GM18511 (cell line): ENCODE measurements at regions not wholly inside any gene's neighbourhood (a gene's known extent, or its start where the extent isn't known, plus 50 kb on each side); places are given as distances from the start of the nearest gene placed in this dataset.
"Not testable (repeated sequence)": the region's sequence is repeated elsewhere in the genome, so short reads cannot be mapped to it uniquely, and the experiment has no call there.

Experiments
- ATAC-seq: cut with Tn5 transposase; IDR thresholded peaks from one replicate; pipeline ENCODE4 v1.9.1; 2021; ENCODE audit warnings: mild to moderate bottlenecking, moderate library complexity; ENCODE audit not compliant: unreplicated experiment

GRCh38 chr18:79595876-79596374 lies 83.7 kb upstream of the CTDP1 start:
- ATAC-seq, result no peak

GRCh38 chr18:79596446-79597175 lies 83.0 kb upstream of the CTDP1 start:
- ATAC-seq, result no peak

DNA sequence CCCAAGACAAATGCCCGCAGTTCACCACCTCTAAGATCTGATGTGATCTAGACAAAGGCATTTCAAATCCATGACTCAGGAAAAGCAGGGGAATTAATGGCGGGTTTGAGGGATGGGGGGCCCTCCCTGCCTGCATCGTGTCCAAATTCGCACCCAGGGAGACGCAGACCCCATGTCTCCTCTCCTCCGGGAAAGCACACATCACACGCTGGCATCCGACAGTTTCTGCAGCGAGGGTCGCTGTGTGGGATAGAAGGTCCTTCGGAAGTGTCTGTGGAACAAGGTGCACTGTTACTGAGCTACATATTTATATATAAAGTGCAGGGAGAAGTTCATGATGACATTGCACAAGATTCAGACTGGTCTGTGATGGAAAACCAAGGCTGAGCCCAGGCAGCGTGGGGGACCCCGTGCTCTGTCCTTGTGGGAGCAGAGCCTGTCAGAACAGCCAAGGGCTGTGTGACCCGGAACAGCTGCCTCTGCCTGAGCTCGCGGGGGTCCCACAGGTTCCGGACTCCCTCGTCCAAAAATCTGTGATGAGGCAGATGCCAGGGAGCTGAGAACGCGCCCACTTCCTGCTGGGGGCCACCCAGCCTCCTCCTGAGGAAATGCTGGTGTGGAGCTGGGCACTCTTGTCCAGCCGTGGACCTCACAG lies 82.3 kb upstream of the CTDP1 start:
- ATAC-seq, result no peak

DNA sequence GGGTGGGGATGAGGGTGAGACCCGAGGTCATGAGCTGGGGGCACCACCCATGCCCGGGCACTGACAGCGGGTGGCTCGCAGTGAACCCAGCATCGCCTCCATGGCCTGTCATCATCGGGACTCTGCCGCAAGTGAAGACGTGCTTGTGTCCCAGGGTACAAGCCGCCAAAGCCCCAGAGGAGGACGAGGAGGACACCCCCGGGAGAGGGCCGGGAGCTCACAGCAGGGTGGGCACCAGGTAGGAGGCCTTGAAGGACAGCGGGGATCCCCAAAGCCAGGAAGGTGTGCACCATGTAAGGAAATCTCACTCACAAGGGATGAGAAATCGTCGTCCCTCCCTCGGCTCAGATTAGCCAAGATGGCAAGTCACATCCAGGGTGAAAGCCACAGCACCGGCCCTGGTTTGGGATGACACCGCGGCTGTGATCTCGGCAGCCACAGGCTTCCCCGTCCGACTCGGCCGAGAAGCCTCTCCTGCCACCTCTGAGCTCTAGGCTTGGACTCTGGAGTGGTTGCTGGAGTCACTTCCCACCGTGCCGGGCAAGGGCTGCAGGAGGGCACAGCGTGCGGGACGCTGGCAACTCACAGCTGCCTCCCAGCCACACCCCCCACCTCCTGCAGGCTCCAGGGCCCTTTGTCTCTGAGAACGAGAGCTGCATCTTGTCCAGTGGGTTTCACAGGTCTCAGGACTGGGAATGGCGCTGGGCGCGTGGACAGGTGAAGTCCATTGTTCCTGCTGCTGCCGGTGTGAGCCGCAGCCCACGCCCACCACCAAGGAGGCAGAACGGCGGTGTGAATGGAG lies 81.6 kb upstream of the CTDP1 start:
- no peak for ATAC-seq

DNA sequence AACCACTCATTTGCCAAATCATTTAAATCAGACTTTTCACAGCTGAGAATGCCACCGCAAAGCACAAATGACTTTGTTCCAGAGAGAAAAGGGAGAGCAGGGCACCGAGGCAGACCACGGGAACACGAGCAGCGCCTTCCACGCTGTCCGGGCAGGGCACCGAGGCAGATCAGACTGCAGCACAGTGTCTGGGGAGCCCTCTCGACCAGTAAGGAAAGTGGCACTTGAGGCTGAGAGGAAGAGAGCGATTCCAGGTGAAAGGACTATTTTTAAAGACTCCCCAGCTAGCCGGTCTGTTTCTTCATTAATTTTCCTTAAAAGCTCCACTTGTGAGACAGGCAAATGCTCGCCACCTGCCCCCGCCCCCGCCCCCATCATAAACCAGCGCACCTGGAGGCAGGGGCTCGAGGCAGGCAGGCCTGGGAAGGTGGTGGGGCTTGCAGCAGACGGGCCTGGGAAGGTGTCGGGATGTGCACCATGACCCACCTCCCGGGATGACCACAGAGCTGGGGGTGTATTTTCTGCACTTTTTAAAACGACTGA lies 80.9 kb upstream of the CTDP1 start:
- ATAC-seq, result no peak

GRCh38 chr18:79599441-79599931 lies 80.1 kb upstream of the CTDP1 start:
- ATAC-seq, result no peak

DNA sequence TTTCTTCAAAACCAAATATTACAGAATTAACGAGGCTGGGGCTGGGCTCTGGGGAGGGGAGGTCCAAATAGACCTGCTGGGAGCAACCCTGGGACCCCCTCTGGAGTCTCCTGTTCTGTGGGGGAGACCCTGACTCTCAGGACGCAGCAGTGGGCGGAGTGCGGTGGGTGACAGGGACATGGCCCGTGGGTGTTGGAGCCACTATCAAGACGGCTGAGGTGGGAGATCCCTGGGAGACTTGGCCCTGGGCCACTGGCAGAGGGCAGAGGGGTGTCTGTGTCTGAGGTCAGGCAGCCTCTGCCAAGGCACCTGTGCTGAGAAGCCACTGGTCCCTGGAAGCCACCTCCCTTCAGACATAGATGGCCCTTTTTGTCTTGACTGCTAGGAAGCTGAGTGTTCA lies 79.5 kb upstream of the CTDP1 start:
- ATAC-seq, result no peak

DNA sequence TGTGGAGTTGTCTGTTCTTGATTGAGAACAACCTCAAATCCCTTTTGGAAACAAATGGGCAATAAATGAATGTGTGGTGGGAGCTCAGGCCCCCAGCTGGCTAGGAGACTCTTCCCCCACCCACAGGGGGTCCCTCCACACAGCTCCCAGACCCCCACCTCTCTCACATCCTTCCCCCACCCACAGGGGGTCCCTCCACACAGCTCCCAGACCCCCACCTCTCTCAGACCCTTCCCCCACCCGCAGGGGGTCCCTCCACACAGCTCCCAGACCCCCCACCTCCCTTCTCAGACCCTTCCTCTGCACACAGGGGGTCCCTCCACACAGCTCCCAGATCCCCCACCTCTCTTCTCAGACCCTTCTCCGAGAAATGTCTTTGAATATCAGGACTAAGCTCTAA lies 79.0 kb upstream of the CTDP1 start:
- no peak for ATAC-seq

- no peak for ATAC-seq
Observed at GRCh38 chr18:79601234-79601633, 78.4 kb upstream of the CTDP1 start.

GRCh38 chr18:79603321-79604204 lies 76.0 kb upstream of the CTDP1 start:
- ATAC-seq, result no peak

- no peak for ATAC-seq
Observed at GRCh38 chr18:79604205-79604912, 75.2 kb upstream of the CTDP1 start.

GRCh38 chr18:79604913-79605880 lies 74.4 kb upstream of the CTDP1 start:
- ATAC-seq, result no peak

DNA sequence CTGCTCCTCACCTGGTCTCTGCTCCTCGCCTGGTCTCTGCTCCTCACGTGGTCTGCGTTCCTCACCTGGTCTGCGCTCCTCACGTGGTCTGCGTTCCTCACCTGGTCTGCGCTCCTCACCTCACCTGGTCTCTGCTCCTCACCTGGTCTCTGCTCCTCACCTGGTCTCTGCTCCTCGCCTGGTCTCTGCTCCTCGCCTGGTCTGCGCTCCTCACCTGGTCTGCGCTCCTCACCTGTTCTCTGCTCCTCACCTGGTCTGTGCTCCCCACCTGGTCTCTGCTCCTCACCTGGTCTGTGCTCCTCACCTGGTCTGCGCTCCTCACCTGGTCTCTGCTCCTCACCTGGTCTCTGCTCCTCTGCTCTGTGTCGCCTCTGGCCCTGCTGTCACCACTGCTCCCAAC lies 73.5 kb upstream of the CTDP1 start:
- not testable (repeated sequence) for ATAC-seq

DNA sequence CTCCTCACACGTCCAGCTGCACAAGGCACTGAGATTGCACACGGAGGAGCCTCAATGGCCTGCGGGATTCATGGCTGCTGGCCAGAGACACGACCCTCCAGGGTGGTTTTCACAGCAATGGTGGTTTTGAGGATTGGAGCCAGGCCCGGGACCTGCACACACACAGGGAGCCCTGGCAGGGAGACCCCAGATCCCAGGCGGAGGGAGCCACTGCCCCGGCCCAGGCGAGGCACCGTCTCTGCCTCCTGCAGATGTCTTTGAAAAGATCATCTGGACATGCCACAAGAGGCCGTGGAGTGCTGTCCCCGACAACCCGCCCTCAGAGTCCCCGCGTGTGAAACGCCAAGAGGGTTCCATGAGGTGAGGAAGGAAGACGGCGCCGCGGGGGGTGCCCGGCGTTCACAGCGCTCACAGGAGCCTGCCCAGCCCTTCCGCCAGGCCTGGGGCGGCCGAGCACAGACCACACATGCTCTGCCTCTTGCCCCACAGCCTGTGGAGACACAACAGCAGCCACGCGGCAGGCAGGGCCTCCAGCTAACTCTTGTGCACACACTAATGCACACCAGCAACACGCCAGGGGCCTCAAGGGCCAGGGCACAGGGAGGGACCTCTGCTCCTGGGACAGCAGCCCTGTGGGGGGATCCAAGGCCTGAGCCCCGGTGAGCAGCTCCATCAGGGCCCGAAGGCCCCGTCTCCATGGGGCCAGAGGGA lies 72.8 kb upstream of the CTDP1 start:
- no peak for ATAC-seq

GRCh38 chr18:79607361-79607952 lies 72.1 kb upstream of the CTDP1 start:
- ATAC-seq, result no peak

DNA sequence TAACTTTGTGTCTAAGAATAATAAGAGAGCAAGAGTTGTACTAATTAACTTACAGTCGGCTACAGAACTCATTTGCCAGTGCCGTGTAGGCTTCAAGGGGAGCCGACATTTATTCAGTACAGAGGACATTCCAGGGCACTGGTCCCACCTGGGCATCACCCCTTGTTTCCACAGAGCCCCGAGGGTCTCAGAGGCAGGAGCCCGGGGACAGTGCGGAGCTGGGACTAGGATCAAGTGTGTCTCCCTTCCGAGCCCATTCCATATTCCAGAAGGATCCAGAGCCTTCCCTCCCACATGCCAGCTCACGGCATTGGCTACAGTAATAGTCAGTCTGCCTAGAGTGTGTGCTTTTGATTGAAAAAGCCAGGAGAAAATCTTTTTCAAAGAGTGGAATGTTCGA lies 71.5 kb upstream of the CTDP1 start:
- no peak for ATAC-seq

- ATAC-seq, result no peak
Observed at GRCh38 chr18:79608535-79608934, 71.1 kb upstream of the CTDP1 start.
